NCI-H2029 treated with DMSO at 0.1 percent for 48 hours (cell line): ENCODE measurements at regions not wholly inside any gene's neighbourhood (a gene's known extent, or its start where the extent isn't known, plus 50 kb on each side); places are given as distances from the start of the nearest gene placed in this dataset.
"Not testable (repeated sequence)": the region's sequence is repeated elsewhere in the genome, so short reads cannot be mapped to it uniquely, and the experiment has no call there.

Experiments
- DNase-seq: peaks from one replicate; lab custom pipeline; 2025; lab: John Stamatoyannopoulos, UW

DNA sequence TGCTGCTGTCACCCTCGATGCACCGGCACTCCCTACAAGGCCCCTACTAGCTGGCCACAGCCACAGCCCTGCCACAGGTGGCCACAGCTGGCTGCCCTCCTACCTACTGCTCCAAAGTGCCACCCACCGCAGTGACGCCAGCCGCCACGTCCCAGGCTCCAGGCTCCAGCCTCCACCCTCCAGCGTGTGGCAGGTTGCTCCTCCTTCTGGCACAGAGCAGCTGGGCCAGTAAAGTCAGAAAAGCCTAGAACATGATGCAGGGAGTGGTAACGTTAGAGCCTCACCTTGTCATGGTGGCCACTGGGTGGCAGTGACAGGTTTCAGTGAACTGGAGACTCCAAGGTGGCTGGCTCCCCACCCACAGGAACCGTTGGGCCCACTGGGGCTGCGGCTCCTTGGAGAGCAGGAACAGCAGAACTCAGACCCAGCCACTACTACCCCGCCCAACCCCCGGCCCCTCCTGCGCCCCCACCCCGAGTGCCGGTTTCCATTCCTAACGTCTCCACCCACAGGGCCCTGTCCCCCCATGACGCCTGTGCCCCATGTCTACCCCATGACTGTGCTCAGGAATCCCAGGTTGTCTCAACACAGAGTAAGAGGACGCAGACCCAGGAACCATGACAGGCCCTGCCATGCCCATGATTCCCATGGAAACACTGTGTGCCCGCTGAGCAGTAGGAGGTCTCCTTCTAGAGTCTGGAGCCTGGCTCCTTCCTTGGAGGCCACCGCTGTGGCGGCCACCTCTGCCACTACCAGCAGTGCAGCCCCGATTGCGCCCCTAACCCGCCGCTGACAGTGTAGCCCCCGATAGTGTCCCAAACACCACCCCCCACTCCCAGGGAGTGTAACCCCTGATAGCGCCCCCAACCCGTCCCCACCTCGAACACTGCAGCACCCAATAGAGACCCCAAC lies 52.3 kb upstream of the ZNF33B start:
- peak; percentile 3 for DNase-seq

DNA sequence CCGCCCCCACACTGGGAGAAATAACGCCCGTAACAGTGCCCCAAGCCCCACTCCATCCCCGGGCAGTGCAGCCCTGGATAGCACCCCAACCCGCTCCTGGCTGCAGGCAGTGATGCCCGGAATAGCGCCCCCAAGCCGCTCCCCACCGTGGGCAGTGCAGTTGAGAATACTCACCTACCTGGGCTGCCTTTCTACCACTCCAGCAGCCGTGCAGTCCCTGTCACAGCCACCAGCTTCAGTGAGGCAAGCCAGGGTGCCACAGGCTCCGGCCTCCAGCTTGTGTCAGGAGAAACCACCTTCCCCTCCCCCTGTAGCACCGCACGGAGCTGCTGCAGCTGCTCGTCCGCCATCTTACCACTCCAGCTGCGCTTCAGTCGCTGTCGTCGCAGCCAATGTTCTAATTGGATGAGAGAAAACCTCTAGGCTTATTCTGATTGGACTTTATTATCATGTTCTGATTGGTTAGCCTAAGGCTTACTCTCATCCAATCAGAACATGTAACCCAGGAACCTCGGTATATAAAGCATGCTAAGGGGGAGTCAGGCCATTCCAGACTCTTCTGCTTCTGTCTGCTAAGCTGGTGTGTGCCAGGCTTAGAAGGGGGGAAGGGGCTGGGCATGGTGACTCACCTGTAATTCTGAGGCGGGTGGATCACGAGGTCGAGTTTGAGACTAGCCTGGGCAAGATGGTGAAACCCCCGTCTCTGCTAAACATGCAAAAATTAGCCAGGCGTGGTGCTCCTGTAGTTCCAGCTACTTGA lies 53.2 kb upstream of the ZNF33B start:
- peak; percentile 61 for DNase-seq

DNA sequence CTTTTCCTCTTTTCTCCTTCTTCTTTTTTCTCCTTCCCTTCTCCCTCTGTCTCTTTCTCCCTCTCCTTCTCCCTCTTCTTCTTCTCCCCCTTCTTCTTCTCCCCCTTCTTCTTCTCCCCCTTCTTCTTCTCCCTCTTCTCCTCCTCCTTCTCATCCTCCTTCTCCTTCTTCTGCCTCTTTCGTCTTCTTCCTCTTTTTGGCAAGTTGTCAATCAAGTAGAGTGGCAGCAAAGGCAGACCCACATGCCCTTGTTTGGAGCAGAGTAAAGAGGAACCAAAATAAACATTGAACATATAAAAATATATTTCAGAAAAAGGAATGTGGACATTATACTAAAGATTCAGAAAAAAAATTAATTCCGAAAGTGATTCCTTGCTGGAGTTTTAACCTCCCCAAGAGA lies 59.6 kb upstream of the ZNF33B start:
- DNase-seq: no peak

DNA sequence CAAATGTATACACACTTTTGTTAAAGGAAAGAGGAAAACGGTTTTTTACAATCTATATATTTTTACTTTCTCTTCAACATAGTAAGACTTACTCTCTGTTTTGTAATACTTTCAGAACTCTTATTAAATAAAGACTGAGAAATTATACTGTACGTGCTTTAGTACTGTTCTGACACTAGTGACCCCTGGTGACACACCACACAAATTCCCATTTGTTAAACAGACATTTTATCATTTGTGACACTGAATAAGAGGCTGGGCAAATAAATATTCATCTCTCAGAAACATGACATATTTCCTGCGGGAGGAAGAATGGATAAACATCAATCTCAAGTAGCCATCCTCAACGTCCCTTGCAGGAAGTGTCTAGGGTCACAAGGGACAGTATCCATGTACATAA lies 68.9 kb upstream of the ZNF33B start:
- DNase-seq: no peak

DNA sequence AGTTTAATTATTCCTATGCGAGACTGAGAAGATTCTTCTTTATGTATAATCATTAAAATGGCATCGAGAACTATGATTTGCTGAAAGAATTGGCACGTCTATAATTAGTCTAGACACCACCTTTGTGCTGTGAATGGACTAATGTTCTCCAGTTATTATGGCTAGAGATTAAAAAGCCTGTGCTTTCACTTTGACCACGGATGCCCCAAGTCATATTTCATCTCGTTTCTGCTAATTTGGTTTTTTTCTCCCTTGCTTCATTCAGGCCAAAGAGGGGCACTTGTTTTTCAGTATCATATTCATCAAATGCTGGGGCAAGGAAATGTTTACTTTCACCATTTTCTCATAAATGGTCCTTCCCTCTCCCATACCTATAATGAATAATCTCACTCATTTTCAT lies 63.3 kb upstream of the BMS1 start:
- not testable (repeated sequence) for DNase-seq

DNA sequence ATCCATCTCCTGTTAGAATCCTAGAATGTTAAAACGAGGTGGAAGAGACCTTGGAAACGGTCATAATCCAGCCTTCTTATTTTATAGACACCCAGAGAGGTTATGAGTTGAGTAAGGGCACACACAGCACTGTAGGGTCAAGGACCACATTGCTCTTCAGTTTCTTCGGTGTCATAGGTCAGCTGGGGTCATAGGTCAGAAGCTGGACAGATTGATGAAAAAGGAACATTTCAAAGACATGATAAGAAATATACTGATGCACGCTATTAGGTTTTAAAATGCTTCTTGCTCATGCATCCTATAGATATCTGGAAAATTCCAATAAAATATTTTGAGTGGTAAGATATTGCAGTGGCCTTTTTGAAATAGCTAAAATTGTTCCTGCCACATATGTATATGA lies 60.0 kb upstream of the BMS1 start:
- DNase-seq: no peak

DNA sequence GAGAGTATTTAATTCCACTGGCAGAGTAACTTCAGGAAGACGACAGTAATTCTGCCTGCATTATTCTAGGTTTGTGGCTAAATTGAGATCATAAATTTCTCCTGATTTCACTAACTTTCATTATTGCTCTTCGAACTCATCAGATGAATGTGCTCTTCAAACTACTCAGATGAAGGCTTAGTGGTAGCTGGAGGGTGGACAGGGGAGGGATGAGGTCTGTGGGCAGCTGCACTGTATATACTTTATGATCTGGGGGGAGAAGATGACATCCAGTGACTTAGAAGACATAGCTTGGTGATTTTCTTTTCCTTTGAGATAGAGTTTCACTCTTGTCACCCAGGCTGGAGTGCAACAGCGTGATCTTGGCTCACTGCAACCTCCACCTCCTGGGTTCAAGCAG lies 59.0 kb upstream of the BMS1 start:
- DNase-seq: not testable (repeated sequence)

DNA sequence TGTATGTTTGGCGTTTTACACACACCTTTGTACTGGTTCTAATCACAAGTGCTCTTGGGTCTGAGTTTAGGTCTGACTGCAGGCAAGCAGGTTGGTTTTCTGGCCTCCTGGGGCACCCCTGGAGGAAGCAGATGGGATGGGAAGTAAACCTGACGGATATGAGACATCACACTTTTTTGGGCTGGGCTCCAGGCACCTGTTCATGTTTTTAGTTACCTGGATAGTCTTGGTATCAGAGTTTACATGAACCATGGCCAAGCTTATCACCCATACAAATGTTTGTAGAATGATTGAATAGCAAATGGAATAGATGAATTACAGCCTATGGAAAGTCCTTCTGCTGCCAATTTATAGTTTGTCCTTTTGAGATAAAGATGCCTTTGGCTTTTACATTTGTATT lies 57.9 kb upstream of the BMS1 start:
- not testable (repeated sequence) for DNase-seq

DNA sequence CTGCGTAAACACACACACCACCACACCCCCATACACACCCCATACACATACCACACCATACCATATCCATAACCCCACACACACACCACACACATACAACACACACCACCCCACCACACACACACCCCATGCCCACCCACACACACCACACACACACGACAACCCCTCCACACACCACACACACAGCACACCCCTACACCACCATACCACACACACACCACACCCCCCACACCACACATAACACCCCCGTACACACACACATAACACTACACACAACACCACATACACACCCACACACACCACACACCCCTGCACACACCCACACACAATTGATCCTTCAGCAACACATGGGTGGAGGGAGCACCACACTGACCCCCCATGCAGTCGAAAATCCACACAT lies 50.3 kb upstream of the BMS1 start:
- DNase-seq: no peak
